Occipital lobe (tissue), 1 donor: ENCODE measurements at regions not wholly inside any gene's neighbourhood (a gene's known extent, or its start where the extent isn't known, plus 50 kb on each side); places are given as distances from the start of the nearest gene placed in this dataset.

Experiments used
- DNase-seq: peaks from one replicate; lab custom pipeline; 2025; lab: John Stamatoyannopoulos, UW

DNA sequence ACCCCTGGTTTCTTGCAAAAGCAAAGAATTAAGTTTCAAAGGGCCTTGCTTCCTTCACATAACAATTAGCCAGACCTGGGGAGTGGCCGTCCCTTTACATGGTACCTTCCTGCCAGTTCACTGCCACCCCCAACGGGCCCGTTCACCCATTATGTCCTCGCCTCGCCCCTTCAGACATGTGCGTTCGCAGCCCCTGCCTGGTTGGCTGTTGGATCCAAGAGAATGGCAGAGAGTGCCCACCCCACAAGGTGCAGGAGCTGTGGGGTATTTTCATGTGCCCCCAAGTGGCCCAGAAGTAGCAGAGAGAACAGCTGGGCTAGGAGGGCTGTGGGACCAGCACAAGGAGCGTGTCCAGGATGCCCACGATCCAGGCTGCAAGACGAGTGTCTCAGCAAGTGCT, 422.9 kb upstream of the SULF2 start:
- DNase-seq, result no peak

DNA sequence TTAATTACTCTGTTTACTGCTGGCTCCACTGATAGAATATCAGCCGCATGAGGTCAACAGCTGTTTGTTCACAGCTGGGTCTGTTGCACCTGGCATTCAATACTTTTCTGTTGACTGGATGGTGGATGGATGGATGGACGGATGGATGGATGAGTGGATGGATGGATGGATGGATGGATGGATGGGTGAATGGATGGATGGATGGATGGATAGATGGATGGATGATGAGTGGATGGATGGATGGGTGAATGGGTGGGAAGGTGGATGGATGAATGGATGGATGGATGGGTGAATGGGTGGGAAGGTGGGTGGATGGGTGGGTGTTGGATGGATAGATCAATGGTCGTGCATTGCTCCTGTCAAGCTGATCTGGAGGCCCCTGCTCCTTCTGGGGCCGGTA, 422.2 kb upstream of the SULF2 start:
- no peak for DNase-seq

DNA sequence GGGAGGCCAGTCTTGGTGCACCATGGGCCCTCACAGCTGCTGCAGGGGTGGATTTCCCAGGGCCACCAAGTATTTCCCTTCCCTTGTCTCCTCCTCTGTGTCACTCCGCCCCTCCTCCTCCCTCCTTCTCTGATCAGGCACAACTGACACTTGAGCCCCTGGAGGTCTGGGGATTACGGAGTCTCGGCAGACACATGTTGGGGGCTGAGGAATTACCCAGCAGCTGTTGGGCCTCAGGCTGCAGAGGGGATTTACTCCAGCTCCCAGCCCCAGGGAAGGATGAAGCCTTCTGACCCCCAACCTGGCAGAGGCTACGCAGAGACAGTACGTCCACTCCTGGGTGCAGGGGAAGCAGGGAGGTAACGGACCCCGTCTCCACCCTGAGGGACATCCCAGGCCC, 420.5 kb upstream of the SULF2 start:
- DNase-seq, result no peak

DNA sequence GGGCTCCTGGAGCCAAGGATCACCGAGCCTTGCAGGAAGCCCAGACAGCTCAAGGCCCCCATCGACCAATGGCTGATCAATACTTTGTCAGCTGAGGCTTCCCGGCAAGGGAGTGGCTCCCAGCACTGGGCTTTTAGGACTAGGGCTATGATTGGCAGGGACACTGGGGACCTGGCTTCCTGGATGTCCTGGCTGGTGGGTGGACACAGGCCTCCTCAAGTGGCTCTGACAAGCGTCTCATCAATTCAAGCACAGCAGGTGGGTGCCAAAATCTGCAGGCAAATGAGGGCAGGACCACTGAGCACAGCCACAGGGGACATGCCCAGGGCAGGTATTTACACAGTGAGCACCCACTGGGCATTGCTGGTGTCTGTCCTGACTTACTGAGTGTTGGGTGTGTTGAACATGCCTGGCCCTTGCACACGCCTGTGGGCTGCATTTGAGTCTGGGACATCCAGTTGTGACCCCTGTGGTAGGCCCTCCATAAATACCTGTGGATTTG, 420.1 kb upstream of the SULF2 start:
- DNase-seq, result no peak

DNA sequence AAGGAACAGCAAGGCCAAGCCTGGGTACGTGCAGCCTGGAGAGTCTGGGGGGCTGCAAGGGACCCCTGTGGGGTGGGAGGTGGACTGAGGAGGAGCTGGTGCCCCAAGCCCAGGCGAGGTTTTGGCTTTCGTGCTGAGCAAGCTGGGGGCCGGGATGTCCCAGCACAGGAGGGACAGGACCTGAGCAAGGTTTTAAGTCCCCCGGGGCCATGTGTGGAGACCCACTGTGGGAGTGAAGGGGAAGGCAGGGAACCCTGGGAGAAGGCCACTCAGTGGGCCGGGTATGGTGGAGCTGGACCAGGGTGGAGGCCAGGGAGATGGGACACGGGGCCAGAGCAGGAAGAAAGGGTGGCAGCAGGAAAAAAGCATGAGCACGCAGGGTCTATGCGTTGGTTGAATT, 419.2 kb upstream of the SULF2 start:
- DNase-seq, result no peak

DNA sequence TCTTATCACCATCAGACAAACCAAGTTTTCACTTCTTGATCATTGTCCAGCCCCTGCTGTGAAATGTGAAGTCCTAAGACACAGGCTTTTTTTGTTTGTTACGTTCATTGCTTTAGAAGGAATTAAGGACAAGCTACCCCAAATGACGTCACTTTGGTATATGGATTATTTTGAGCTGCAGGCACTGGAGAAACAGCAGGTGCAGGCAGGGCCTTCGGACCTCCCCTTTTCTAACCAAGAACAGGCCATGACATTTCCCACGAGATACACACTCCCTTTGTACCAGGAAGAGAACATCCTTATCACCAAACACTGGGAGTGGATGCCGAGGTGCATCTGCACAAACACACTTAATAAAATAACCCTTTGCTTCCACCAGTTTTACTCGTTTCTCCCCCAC, 418.0 kb upstream of the SULF2 start:
- DNase-seq, result no peak

DNA sequence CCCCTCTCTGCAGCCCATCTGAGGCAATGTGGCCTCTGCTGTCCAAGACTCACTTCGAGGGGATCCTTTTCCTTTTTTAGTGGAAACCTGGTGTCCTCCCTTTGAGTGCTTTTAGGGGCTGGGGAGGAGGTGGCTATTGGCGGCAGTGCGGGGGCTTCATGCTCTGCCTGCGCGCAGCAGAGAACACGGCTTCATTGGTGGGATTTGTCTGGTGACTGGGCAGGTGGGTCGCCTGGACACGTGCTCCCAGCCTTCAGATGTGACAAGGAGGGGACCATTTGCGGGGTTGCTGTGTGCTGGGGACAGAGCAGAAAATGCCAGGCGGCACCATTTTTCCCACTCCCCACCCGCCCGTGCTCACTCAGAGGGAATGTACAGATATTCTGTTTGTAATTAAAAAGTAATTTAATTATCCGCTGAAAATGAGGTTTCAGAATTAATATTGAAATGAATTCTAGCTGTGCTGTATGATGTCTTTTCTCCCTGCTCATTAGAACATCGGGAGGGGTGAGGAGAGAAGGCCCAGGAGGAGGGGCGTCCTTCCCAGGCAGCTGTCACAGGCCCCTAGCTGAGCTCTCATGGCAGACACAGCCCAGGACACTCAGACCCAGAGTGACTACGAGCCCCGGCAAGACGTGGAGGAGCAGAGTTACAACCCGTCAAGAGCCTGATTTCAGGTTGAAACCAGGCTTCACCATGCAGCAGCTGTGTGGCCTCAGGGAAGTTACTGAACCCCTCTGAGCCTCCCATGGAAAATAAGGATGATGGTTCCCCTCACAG, 417.2 kb upstream of the SULF2 start:
- DNase-seq, result no peak

DNA sequence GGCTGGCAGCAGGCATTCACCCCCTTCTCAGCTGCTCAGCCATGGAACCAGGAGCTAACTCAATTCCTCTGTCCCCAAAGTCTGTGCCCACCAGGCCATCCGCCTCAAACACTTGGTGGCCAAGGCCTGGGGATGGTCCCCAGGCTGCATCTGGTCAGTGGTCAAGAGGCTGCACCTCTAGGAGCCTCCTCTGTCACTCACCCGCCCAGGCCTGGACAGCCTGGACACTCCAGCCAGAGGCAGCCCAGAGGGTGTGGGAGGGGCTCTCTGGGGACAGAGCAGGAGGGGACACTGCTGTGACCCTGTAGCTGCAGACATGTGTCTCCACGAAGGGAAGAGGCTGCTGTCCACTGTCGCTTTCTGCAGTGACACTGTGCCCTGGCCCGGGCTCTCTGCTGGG, 416.6 kb upstream of the SULF2 start:
- DNase-seq, result no peak

DNA sequence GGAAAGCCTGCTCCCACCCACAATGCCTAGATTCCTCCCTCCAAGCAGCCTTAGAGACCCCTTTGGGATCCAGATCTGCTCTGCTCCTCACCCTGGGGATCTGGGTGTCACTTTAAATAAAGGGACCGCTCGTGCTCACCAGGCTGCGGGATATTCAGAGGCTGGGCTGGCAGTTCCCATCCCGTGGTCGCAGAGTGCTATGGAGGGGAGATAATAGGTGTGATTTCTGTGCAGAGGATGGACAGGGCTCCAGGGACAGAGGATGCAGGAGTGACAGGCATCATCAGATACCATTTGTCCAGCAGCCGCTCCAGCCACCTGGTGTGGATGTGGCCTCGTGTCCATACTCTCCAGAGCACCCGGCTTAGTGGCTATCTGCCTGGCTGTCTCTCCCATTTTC, 415.9 kb upstream of the SULF2 start:
- no peak for DNase-seq

DNA sequence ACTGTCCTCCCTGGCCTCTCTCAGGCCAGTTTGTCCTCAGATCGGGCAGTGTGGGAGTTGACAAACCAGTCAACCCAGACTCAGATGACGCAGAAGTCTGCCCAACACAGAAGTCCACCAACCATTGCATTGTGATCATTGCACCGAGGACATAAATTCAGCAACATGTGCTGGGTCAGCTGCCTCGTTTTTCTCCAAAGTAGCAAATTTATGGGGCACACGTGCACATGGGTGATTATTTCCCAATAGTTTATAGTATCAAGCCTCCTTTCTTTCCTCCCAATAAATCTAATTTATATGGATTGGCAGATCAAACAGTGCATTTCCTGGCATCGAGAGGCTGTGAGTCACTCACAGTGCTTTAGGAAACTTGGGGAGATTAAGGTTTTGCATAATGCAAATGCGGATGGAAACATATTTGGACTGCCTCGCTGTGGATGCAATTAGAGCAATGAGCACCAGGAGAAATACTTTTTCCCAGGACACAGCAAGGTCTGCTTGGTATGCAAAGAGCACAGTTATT, 413.7 kb upstream of the SULF2 start:
- no peak for DNase-seq

DNA sequence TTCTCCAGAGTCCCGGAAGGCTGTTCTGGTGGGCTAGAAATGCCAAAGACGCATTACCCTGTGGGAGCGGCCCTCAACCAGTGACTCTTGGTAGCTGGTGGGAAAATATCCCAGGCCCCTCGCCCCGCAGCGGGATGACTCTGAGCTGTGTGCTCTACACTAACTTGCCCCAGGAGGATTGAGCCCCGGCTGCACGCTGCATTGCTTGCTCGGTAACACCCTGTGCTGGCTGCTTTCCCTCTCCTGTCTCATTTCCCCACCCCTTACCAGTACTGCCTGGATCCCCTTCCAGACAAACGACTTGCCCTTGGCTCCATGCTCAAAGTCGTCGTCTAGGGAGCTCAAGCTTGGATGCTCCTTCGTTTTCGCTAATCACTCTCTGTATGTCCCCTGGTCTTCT, 411.8 kb upstream of the SULF2 start:
- no peak for DNase-seq

DNA sequence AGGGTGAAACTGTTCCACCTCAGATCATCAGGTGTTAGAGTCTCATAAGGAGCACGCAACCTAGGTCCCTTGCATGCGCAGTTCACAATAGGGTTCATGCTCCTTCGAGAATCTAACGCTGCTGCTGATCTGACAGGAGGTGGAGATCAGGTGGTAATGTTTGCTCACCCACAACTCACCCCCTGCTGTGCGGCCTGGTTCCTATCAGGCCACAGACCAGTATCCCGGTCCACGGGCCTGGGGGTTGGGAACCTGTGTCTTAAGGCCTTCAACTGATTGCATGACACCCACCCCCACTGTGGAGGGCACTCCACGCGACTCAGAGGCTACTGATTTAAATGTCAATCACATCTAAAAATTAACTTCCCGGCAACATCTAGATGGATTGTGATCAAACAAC, 411.2 kb upstream of the SULF2 start:
- DNase-seq, result no peak

DNA sequence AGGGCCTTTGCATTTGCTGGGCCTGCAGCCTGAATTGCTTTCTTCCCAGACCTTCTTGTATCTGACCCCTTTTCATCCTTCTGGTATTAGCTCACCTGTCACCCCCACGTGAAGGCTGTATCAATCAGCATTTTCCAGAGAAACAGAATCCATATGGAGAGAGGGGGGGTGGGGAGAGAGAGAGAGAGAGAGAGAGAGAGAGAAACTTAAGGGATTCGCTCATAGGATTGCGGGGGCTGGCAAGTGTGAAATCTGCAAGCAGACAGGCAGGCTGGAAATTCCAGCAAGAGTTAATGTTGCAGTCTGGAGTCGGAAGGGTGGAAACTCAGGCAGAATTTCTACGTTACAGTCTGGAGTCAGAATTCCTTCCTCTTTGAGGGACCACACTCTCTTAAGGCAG, 410.7 kb upstream of the SULF2 start:
- DNase-seq, result no peak

DNA sequence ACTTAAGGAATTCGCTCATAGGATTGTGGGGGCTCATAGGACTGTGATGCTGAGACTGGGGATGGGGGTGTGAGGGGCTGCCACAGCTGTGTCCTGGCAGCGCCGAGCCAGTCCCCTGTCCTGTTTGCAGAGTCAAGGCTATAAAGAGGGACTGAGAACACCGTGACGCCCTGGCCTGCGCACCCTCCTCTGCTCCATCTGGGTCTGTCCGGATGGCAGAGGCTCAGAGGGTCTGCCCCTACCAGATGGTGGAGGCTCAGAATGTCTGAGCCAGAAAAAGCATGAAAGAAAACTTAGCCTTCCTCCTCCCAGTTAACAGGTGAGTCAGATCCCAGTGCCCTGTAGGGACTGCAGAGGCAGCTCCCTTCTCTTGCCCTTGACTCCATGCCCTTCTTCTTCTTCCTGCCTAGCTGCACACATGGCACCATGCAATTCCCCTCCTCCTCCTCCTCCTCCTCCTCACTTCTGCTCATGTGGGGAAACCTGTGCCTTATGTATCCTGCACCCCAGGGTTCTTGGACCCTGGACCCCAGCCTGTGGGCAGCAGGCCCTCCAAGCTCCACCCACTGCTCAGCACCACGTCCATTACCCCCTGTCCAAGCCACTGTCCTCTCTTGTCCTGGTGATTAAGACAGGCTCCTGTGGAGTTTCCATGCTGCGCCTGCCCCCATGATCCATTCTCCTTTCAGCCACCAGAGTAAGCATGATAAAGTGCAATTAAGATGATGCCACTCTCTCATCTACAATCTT, 410.0 kb upstream of the SULF2 start:
- no peak for DNase-seq

DNA sequence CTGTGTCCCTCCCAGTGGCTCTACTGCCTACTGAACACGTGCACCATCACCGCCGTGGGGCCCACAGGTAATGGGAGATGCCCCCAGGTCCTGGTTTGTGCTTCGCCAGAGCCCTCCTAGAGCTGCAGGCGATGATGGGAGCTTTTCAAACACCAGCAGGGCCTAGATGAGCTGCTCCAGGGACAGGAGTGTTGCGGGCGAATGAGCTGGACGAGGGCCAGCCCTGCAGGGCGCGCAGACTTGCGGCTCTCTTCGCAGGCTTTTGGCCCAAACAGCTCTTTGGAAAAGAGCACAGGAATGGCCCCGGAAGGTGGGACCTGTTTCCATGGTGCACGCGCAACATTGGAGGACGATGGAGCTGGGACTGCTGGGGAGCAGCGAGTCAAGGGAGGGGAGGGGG, 409.3 kb upstream of the SULF2 start:
- no peak for DNase-seq

DNA sequence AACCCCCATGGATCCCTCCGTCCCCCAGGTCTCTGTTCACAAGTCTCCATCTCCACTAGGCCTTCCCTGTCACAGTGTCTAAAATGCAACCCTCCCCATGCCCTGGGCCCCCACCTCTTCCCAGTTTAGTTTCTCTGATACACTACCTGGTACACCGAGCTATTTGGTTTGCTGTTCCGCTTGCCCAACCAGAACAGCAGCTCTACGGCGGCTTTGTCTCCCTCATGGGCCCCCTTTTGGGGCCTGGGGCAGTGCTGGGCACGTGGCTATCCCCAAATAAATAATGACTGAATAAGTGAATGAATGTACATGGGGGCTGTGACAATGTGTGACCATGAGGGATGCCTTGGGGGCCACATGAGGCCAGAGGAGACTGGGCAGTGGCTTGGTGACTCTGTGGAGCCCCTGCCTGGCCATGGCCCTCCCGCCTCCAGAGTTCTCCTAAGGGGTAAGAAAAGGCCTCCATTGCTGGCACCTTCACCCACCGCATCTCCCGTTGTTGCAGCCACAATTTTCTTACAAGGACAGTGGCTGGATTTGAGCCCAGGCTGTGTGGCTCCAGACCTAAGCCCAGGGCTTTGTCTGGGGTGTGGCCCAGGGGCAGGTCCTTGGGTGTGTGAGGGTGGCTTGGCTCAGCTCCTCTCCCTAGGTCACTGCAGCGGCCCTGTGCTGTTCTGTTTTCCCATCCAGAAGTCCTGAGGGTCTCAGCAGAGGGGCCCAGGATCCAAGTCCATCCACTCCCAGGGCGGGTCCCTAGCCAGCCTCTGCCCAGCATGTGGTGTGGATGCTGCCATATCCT, 408.5 kb upstream of the SULF2 start:
- no peak for DNase-seq

DNA sequence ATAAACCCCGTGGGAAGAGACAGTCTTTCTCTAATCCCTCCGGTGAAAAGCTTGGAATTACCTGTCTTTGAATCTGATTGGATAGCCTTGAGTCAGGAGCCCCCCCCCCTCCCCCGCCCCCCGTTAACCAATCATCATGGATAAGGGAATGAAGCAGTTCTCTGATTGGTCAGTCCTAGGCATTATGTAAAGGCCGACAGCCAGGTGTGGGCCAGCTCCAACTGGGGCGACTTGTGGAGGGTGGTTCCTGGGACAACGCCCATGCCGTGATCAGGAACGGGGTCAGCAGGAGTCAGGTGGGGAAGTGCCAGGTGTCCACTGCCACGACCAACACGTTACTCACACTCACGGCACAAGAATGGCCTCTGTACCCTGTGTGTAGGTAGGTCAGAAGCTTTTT, 406.8 kb upstream of the SULF2 start:
- no peak for DNase-seq

DNA sequence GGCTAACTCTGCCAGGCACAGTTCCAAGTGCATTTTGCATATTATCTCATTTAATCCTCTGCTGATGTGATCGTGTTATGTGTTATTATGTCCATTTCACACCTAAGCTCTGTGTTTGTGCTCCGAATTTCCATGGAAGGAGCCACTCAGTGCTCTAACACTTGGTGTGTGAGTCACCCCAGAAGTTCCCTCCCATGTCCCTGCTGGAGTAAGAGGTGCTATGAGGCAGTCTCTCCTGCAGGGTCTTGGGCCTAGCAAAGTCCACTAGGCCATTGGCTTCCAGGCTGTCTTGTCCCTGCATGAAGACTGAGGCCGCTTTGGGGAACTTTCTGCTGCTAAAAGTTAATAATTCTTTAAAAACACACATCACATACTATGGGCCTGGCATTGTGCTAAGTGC, 405.9 kb upstream of the SULF2 start:
- no peak for DNase-seq

DNA sequence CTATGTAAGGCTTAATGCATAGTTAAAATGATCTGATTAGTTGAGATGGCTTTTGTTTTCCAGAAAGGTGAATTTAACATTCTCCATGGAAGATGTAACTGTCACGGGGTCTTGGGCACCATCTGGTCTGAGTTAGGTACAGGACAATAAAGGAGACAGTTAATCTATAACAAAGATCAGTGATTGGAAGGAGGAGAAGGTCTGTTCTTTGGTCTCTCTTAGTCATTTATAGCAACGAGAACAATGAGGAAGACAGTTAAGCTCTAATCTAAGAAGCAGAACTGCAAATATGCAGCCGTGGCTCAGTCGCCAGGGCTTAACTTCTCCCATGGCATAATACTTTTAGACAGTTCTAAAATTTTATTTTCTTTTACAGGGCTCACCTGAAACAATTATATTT, 405.5 kb upstream of the SULF2 start:
- DNase-seq, result no peak

DNA sequence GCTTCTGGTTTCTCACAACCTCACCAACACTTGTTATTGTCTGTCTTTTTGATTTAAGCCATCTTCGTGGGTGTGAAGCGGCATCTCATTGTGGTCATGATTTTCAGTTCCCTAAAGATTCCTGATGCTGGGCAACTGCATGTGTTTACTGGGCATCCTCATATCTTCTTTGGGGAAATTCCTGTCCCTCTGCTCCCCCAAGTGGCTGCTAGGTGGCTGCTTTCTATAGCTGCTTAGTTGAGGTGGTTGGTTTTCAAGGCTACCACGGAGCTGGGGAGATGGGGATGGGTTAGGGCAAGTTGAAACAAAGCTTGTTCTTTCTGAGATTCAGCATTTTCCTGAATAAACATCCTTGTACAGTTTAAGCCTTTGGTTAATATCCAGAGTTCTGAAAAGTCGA, 403.9 kb upstream of the SULF2 start:
- no peak for DNase-seq

DNA sequence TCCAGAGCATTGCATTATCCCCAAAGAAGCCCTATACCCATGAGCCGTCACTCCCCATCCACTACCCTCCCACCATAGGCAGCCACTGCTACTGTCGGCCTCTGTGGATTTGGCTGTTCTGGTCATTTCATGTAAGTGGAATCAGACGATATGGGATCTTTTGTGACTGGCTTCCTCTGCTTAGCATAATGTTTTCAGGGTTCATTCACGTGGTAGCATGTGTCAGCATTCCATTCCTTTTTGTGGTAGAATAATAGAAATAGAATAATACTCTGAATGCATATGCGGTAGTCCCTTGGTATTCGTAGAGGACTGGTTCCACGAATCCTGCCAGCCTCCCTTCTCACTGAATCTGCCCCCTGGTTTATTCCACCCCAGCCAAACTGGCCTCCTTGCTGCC, 402.6 kb upstream of the SULF2 start:
- DNase-seq, result no peak

DNA sequence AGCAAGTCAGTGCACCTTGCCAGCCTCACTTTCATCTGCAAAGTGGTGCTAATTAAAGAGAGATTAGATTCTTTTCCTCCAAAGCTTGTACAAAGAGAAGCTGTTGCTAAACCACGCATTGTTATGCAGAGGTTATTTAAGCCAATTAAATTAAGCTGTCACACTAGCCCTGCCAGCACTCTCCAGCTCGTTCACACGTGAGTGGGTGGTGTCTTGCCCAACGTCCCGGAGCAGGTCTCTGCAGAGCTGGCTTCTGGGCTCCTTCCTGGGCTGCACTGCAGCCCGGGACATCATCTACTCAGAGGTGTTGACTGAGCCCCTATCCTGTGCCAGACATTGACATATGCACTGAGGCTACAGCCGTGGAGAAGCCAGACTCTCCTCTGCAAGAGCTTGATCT, 401.6 kb upstream of the SULF2 start:
- no peak for DNase-seq
